PC-3 (cell line): ENCODE measurements at regions not wholly inside any gene's neighbourhood (a gene's known extent, or its start where the extent isn't known, plus 50 kb on each side); places are given as distances from the start of the nearest gene placed in this dataset.

Experiments
- CTCF ChIP-seq: fragments of 300-600 bp; sonication (generic); conservative IDR thresholded peaks from 2 replicates; pipeline ENCODE4 v1.5.1; 2017; ENCODE audit warnings: antibody characterized with exemption, low read depth, mild to moderate bottlenecking, low read length
- EZH2 ChIP-seq: fragments of 300-600 bp; sonication (generic); IDR thresholded peaks from one replicate; pipeline ENCODE4 v1.6.1; 2017; ENCODE audit warnings: antibody characterized with exemption, mild to moderate bottlenecking, low read length; ENCODE audit not compliant: unreplicated experiment
- EZH2phosphoT487 ChIP-seq: fragments of 300-600 bp; sonication (generic); IDR thresholded peaks from 2 replicates; pipeline ENCODE4 v1.6.1; 2018; ENCODE audit warnings: mild to moderate bottlenecking, antibody characterized with exemption, low read length, borderline replicate concordance

- no peak for TF ChIP-seq EZH2
- no peak for TF ChIP-seq CTCF
- TF ChIP-seq EZH2phosphoT487, result no peak
Observed at GRCh38 chr19:31611046-31611877, 262.0 kb upstream of the TSHZ3 start.
